NB4 (cell line): ENCODE measurements at regions not wholly inside any gene's neighbourhood (a gene's known extent, or its start where the extent isn't known, plus 50 kb on each side); places are given as distances from the start of the nearest gene placed in this dataset.

ENCODE experiments used
- CTCF ChIP-seq: IDR thresholded peaks from one replicate; pipeline ENCODE4 v1.5.1; 2012; ENCODE audit warnings: low read depth, low read length
- MAX ChIP-seq: IDR thresholded peaks from 2 replicates; pipeline ENCODE4 v1.6.1; 2011; ENCODE audit warnings: low read depth, low read length
- MYC ChIP-seq: IDR thresholded peaks from 2 replicates; pipeline ENCODE4 v1.6.1; 2011; ENCODE audit warnings: low read depth, low read length
- POLR2A ChIP-seq: IDR thresholded peaks from 2 replicates; pipeline ENCODE4 v1.6.1; 2011; ENCODE audit warnings: mild to moderate bottlenecking; ENCODE audit not compliant: insufficient read length; ENCODE audit errors: extremely low read depth

- no peak for TF ChIP-seq CTCF
- no peak for TF ChIP-seq POLR2A
- no peak for TF ChIP-seq MAX
- no peak for TF ChIP-seq MYC
Measured at GRCh38 chr2:163259489-163259888, 420.9 kb upstream of the KCNH7 start.
